Raji (cell line): ENCODE measurements at regions not wholly inside any gene's neighbourhood (a gene's known extent, or its start where the extent isn't known, plus 50 kb on each side); places are given as distances from the start of the nearest gene placed in this dataset.

Experiments used
- POLR2A ChIP-seq: IDR thresholded peaks from 2 replicates; pipeline ENCODE4 v1.6.1; 2011; ENCODE audit warnings: low read depth, low read length, control low read depth; ENCODE audit not compliant: insufficient read depth

DNA sequence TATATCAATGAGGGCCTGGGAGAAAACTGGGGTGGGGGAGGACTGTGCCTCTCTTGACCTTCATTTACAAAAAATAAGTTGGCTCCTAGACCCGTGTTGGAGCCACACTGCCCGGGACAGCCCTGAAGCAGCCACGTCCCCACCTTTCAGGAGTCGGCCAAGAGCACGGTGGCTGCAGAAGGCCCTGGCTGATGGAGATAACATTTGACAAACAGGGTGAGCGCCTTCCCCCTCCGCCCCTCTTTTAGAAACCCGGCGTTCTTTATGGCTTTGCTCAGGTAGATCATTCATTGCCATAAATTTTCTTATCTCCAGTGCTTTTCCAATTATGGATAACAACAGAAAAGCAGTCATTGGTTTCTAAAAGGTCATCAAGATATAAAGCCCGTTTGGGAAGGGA, 398.1 kb upstream of the TNRC6C start:
- TF ChIP-seq POLR2A: no peak

DNA sequence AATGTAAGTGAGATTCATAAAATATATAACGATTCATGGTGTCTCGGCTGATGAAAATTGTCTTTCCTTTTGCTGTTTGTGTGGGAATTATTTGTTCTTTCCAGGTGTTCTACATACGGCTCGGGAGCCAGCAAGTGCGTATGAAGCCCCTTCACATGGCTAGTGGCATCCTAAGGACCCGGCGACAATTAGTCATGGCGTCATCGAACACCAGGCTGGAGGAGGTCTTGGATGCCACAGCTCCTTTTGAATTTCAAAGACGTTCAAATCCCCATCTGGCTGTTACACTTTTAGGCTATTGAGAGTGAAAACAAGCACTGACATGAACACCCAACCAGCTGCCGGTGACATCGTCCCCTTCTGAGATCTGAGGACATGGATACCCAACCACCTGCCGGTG, 397.7 kb upstream of the TNRC6C start:
- TF ChIP-seq POLR2A: no peak

DNA sequence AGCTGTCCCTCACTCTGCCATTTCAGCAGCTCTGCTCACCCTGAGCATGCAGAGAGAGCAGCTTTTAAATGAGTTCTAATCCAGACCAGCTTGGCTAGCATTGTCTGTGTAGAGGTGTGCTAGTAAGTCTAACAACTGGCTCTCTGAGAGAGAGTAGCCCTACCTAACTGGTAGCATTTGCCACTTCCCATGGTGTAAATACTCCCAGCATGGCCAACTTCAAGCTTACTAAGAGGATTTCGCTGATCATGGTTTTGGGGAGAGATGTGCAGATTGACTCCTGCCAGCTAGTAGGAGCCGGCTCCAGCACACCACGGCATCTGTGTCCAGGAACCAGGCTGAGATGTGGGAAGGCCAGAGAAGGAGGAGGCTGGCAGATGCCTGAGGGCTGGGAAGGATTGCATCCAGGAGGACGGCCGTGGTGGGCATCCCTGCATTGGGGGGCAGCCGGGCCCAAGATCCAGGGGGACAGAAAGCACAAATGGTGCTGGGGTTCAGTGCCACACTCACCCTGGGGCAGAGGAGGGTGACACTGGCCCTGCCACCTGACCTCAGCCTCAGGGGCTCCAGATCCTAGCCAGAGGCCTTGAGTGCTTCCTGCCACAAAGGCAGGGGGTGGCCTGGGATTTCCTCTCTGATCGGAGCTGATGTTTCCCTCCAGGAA, 394.9 kb upstream of the TNRC6C start:
- no peak for TF ChIP-seq POLR2A

DNA sequence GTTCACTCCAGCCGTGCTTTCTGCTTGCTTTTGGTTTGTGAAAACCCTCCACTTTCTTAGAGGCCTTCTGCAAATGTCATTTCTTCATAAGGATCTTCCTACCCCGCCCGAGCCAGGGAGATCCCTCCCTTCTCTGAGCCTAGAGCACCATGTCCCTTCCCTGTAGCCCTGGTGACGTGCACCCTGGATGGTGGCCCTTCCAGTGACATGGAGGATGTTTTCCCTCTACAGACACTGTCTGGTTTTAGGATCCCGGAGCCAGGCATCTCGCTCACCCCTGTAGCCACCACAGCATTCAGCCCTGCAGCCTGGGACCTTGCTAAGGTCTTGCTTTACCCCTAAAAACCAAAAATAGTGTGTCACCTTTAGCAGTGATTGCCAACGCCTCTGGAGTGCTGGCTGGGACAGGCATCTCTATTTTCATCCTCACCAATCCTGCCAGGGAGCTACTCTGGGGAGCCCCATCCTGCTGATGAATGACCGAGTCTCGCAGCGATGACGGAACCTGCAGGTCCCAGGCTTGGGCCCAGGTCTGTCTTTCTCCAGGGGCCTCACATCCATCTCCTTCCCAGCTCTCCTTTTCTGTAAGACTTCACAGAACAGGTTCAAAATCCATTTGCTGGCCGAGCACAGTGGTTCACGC, 394.1 kb upstream of the TNRC6C start:
- no peak for TF ChIP-seq POLR2A

DNA sequence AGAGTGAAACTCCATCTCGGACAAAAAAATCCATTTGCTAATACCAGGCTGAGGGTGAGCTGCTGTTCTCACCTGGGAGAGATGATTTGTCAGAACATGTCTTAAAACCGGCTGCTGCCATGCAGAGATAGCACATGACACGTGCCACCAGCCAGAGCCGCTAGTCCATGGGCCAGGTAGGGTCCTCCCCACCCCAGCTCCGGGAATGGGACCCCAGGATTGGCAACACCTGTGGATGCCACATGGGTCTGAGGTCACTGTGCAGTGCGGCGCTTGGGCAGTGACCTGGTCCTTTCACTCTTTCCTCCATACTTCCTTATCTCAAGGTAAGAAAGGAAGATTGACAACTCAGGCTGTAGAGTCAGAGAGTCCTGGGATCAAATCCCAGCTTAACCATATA, 393.3 kb upstream of the TNRC6C start:
- no peak for TF ChIP-seq POLR2A

DNA sequence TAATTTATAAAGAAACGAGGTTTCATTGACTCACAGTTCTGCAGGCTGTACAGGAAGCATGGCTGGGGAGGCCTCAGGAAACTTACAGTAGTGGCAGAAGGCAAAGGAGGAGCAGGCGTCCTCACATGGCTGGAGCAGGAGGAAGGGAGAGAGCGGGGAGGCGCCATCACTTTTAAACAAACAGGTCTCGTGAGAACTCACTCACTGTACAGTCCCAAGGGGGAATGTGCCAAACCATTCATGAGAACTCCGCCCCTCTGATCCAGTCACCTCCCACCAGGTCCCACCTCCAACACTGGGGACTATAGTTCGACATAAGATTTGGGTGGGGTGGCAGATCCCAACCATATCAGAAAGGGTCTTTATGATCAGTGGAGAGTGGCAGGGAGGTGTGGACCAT, 392.4 kb upstream of the TNRC6C start:
- no peak for TF ChIP-seq POLR2A

DNA sequence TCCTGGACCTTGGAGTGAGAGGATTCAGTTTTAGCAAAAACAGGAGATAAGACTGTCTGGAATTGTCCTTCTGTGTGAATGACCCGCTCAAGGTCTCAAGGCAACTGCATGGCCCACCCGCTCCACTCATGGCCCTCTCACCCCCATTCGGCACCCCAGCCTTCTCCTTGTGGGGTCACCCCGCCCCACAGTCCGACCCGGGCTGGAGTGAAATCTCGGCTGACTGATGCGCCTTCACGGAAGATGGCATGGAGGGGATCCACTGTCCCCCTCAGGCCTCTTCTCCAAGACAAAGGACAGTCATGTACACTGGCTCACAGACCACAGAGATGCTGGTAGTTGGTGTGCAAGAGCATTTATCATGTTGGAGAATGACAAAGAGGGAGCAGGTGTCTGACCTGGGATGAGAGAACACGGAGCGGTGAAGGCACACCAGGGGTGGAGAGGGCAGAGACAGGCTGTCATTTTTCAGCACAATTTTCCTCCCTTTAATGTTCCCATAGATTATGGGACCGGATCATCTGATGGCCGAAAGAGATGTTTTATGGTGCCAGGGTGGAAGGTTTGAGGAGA, 391.9 kb upstream of the TNRC6C start:
- TF ChIP-seq POLR2A: no peak

DNA sequence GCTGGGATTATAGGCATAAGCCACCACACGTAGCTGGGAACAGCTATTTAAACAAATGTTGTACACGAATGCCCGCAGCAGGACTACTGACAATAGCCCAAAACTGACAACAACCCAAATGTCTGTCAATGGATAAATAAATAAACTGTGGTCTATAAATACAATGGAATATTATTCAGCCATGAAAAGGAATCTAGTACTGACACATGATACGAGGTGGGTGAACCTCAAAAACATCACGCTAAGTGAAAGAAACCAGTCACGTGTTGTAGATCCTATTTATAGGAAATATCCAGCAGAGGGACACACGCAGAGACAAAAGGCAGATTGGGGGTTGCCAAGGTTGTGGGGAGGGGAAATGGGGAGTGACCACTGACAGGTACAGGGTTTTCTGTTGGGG, 390.0 kb upstream of the TNRC6C start:
- no peak for TF ChIP-seq POLR2A

DNA sequence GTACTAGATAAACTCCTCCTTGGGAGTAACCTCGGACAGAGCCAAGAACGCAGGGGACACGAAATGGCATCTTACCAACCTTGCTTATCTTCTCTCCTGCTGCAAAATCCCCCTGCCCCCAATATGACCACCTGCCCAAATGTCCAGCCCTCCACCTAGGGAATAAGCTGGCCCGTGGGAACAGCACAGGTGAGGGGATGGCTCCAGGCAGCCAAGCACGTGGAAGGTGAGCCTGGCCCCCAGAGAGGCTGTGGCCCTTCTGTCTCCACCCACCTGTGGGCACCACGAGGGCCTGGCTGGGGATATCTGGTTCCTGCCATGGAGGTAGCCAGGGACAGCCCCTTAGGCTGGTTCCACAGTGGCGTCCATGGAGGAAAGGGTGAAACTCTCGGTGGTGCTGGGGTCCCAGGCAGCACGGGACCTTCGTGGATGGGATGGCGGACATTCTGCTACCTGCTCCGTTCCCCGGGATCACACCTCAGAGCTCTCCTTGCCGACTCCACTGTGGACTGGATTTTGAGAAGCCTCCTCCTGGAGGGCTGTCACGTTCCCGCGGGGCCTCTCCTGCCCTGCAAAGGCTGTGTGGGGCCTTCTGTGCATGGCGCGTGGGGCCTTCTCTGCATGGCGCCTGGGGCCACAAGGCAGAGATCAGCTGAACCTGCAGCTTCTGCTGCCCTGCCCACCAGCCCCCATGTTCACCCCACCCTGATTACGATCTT, 388.5 kb upstream of the TNRC6C start:
- no peak for TF ChIP-seq POLR2A

DNA sequence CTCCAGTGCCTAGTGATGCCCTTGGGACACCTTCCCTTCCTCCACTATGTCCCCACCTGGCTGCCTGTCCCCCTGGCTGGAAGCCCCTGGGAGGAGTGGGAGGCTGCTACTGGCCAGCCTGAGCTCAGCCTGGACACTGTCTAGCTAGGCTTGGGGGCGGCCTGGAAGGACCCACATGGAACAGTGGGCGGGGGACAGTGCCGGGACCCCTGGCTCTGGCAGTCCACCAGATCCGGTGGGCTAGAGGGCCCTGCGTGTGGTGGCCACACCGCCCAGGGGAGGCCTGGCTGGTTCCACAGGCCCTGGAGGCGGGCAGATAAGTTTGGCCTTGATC, 388.0 kb upstream of the TNRC6C start:
- TF ChIP-seq POLR2A: no peak

DNA sequence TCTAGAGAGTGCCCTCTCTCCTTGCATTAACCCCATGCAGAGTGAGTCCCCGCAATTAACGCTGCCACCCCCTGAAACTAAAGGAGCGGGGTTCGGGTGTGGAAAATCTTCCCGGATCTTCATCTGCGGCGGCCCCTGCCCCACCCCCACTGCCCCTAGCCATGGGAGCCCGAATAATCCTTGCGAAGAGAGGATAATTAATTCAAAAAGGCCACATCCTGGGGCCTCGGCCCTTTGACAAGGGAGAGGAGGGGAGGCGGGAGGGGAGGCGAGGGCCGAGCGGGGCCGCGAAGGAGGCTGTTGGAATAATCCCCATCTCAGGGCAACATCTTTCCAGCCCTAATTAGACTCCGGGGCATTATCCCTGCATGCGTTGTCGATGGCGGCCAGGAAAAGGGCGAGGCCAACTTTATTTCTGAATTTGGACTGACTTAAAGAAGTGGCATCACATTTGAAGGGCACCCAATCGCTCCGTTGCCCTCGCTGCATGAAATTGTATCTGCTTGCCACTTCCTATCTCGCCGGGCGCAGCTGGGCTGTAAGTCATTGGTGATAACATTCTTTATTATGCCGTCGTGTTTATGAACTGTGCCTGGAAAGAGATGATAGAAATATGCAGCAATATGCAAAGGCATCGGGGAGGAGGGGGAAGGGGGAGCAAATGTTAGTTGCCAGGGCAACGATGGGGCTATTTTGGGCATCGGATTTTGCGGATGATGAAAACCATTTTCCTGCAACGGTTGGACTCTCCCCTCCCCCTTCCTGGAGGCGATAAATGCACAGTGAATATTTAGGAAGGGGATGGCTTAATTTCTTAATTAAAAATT, 387.1 kb upstream of the TNRC6C start:
- TF ChIP-seq POLR2A: no peak

DNA sequence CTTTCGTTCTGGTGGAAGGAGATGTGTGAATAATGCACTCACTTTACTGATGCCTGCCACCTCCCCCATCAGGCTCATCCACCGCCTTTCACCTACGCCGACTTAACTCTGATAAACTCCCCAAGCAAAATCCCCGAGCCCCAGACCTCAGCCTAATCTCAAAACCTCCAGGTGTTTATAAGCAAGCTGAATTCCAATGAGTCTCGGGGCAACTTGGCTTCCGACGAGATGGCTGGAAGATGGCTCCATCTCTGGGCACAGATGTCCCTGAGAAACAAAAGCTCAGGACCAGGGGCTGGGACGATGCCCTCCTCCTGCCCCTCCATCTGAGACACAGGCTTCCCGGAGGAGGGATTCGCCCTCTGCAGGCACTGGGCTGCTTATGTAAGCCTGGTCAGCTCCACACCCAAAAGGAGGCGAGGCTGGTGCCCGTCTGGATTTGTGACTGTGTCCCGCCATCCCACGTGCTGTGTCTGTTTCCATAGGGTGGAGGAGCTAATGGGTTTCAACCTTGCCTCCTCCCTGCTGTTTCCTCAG, 386.4 kb upstream of the TNRC6C start:
- TF ChIP-seq POLR2A: no peak

DNA sequence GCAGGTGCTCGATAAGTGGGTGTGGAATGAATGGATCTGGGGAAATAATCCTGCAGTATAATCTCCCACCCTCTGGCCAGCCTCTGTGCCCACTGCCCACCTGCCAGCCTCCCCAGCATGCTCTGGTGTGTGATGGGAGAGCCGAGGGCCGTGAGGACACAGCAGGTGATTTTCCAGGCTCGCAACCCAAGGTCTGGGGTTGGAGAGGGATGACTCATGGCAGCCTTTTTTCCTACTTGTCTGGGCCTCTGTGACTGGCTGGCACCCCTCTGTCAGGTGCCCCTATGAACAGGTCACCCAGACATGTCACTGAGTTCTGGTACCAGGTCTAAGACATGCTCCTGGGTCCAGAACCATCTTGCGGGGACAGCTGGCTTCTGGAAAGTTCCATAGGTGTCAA, 385.7 kb upstream of the TNRC6C start:
- TF ChIP-seq POLR2A: no peak

DNA sequence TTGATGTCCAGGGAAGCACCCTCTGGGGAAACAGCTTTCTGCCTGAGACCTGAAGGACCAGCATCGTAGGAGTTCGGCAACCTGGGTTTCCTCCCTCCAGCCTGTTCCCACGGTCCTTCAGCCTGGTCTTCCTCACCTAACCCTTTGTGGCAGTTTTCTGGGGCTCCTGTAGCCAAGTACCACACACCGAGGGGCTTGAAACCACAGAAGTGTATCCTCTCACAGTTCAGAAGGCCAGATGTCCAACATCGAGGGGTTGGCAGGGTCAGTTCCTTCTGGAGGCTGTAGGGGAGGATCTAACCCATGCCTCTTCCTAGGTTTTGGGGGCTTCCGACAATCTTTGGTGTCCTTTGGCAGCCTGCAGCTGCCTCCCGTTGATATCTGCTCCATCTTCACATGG, 381.0 kb upstream of the TNRC6C start:
- no peak for TF ChIP-seq POLR2A

DNA sequence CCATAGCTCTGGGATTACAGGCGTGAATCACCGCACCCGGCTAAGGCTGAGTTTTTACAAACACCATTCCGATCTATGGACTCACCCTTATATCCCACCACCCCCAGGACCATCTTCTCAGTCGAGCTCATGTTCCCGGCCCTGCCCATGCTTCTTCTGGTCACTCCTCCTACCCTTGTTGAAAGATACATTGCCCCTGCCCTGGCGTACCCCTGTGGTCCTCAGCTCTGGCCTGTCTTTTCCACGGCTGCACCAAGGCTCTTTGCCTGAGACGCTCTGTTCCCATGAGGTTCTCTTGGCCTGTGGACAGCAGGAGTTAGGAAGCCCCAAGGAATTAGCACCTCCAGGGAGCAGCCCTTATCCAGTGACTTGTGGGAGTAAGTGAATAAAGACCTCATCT, 379.4 kb upstream of the TNRC6C start:
- no peak for TF ChIP-seq POLR2A
